ENCODE measurements at regions not wholly inside any gene's neighbourhood (a gene's known extent, or its start where the extent isn't known, plus 50 kb on each side); places are given as distances from the start of the nearest gene placed in this dataset.

- Histone ChIP-seq H3K4me1 (no peaks in the 10 kb centered on the region), H3K4me3 (no peak overlapping the region), H3K9me3 (no peaks in the 10 kb centered on the region), H3K27me3 (no peaks in the 10 kb centered on the region), H3K36me3 (no peaks in the 10 kb centered on the region), H3K27ac (no peak overlapping the region)
- intact Hi-C loops (cut with DNase I; ENCODE audit: low total_unique reads): no loop called here
- no peak for DNase-seq (ENCODE audit: low spot score in 2 of 2)
- TF ChIP-seq POLR2AphosphoS5 (IDR thresholded peaks at IDR 0.05): no peak
- no peak for TF ChIP-seq POLR2A (IDR thresholded peaks at IDR 0.05)
- TF ChIP-seq CTCF (IDR thresholded peaks at IDR 0.05): no peak
These were observed 148.5 kb downstream of the VRK1 start for GRCh38 chr14:96945721-96946120.

- no peak for TF ChIP-seq POLR2AphosphoS5 (IDR thresholded peaks at IDR 0.05)
- no peak for TF ChIP-seq CTCF (IDR thresholded peaks at IDR 0.05)
- TF ChIP-seq POLR2A (IDR thresholded peaks at IDR 0.05): no peak
- no peaks in the 10 kb centered on the region for H3K36me3 ChIP-seq
These were observed 152.4 kb downstream of the VRK1 start for GRCh38 chr14:96949594-96949993.

GRCh38 chr14:96951511-96951910 lies 154.3 kb downstream of the VRK1 start:
- Histone ChIP-seq H3K27ac (no peak overlapping the region), H3K9me3 (no peaks in the 10 kb centered on the region), H3K4me3 (no peak overlapping the region), H3K36me3 (no peaks in the 10 kb centered on the region), H3K27me3 (no peaks in the 10 kb centered on the region), H3K4me1 (no peaks in the 10 kb centered on the region)
- no peak for DNase-seq (ENCODE audit: low spot score in 2 of 2)
- intact Hi-C loops (cut with DNase I; ENCODE audit: low total_unique reads): no loop called here
- TF ChIP-seq POLR2AphosphoS5 (IDR thresholded peaks at IDR 0.05) (no peak), CTCF (IDR thresholded peaks at IDR 0.05) (no peak), POLR2A (IDR thresholded peaks at IDR 0.05) (no peak)

More at GRCh38 chr14:96949594-96949993, 152.4 kb downstream of the VRK1 start:
- no peaks in the 10 kb centered on the region for H3K27me3 ChIP-seq
- intact Hi-C loops (cut with DNase I; ENCODE audit: low total_unique reads): no loop called here
- no peak for DNase-seq (ENCODE audit: low spot score in 2 of 2)
- no peaks in the 10 kb centered on the region for H3K4me1 ChIP-seq
- no peaks in the 10 kb centered on the region for H3K9me3 ChIP-seq
- no peak overlapping the region for H3K4me3 ChIP-seq
- no peak overlapping the region for H3K27ac ChIP-seq

GRCh38 chr14:96953087-96953874 lies 156.1 kb downstream of the VRK1 start:
- no peaks in the 10 kb centered on the region for H3K4me1 ChIP-seq
- no peaks in the 10 kb centered on the region for H3K27me3 ChIP-seq
- no peak for DNase-seq (ENCODE audit: low spot score in 2 of 2)
- no peak overlapping the region for H3K27ac ChIP-seq
- no peaks in the 10 kb centered on the region for H3K36me3 ChIP-seq
- intact Hi-C loops (cut with DNase I; ENCODE audit: low total_unique reads): no loop called here
- no peak overlapping the region for H3K4me3 ChIP-seq
- H3K9me3 ChIP-seq: no peaks in the 10 kb centered on the region
- TF ChIP-seq POLR2AphosphoS5 (IDR thresholded peaks at IDR 0.05): no peak
- TF ChIP-seq POLR2A (IDR thresholded peaks at IDR 0.05): no peak
- TF ChIP-seq CTCF (IDR thresholded peaks at IDR 0.05): no peak

GRCh38 chr14:96953875-96954185 lies 156.6 kb downstream of the VRK1 start:
- H3K27me3 ChIP-seq: no peaks in the 10 kb centered on the region
- H3K4me3 ChIP-seq: no peak overlapping the region
- H3K36me3 ChIP-seq: no peaks in the 10 kb centered on the region
- no peak for TF ChIP-seq POLR2A (IDR thresholded peaks at IDR 0.05)
- TF ChIP-seq POLR2AphosphoS5 (IDR thresholded peaks at IDR 0.05): no peak
- no peak for TF ChIP-seq CTCF (IDR thresholded peaks at IDR 0.05)
- no peaks in the 10 kb centered on the region for H3K4me1 ChIP-seq
- intact Hi-C loops (cut with DNase I; ENCODE audit: low total_unique reads): no loop called here
- no peak overlapping the region for H3K27ac ChIP-seq
- H3K9me3 ChIP-seq: no peaks in the 10 kb centered on the region
- DNase-seq (ENCODE audit: low spot score in 2 of 2): no peak

Measured in breast epithelium (tissue), 4 donors.